ENCODE measurements at regions not wholly inside any gene's neighbourhood (a gene's known extent, or its start where the extent isn't known, plus 50 kb on each side); places are given as distances from the start of the nearest gene placed in this dataset.

- no peak for DNase-seq
These were observed 154.8 kb upstream of the ID2 start for GRCh38 chr2:8527031-8527430.

GRCh38 chr2:8527676-8528075 lies 154.2 kb upstream of the ID2 start:
- no peak for DNase-seq

- no peak for DNase-seq
These were observed 153.0 kb upstream of the ID2 start for GRCh38 chr2:8528863-8529262.

GRCh38 chr2:8529706-8530277 lies 152.1 kb upstream of the ID2 start:
- DNase-seq: no peak

GRCh38 chr2:8531481-8531880 lies 150.4 kb upstream of the ID2 start:
- DNase-seq: no peak

GRCh38 chr2:8532438-8532837 lies 149.4 kb upstream of the ID2 start:
- no peak for DNase-seq

- no peak for DNase-seq
These were observed 147.9 kb upstream of the ID2 start for GRCh38 chr2:8533923-8534322.

- no peak for DNase-seq
These were observed 147.5 kb upstream of the ID2 start for GRCh38 chr2:8534386-8534728.

GRCh38 chr2:8534729-8535468 lies 147.0 kb upstream of the ID2 start:
- no peak for DNase-seq

- DNase-seq: no peak
These were observed 146.4 kb upstream of the ID2 start for GRCh38 chr2:8535469-8535795.

- no peak for DNase-seq
These were observed 145.8 kb upstream of the ID2 start for GRCh38 chr2:8535821-8536685.

GRCh38 chr2:8536686-8537561 lies 144.9 kb upstream of the ID2 start:
- DNase-seq: no peak

- no peak for DNase-seq
These were observed 144.2 kb upstream of the ID2 start for GRCh38 chr2:8537562-8538155.

GRCh38 chr2:8538531-8538930 lies 143.3 kb upstream of the ID2 start:
- DNase-seq: no peak

GRCh38 chr2:8538931-8539621 lies 142.8 kb upstream of the ID2 start:
- no peak for DNase-seq

GRCh38 chr2:8539743-8540551 lies 141.9 kb upstream of the ID2 start:
- DNase-seq: peak; percentile 76

GRCh38 chr2:8540552-8541055 lies 141.3 kb upstream of the ID2 start:
- no peak for DNase-seq

- no peak for DNase-seq
These were observed 140.6 kb upstream of the ID2 start for GRCh38 chr2:8541223-8541622.

GRCh38 chr2:8541636-8542035 lies 140.2 kb upstream of the ID2 start:
- no peak for DNase-seq

- DNase-seq: no peak
These were observed 139.3 kb upstream of the ID2 start for GRCh38 chr2:8542381-8543059.

- no peak for DNase-seq
These were observed 138.8 kb upstream of the ID2 start for GRCh38 chr2:8543060-8543382.

Measured in NCI-H510A (cell line).